ENCODE measurements at regions not wholly inside any gene's neighbourhood (a gene's known extent, or its start where the extent isn't known, plus 50 kb on each side); places are given as distances from the start of the nearest gene placed in this dataset.
A peak's percentile ranks its signal among the peaks of the same experiment; 100 is the strongest.

- H3K4me3 ChIP-seq (ENCODE audit: low read length), result no peak overlapping the region
- peak in 1 of 2 donors; percentile 48 for DNase-seq
- no peaks in the 10 kb centered on the region for H3K9me3 ChIP-seq (ENCODE audit: control insufficient read depth, low read depth, low read length)
- no peaks in the 10 kb centered on the region for H3K36me3 ChIP-seq (ENCODE audit: control insufficient read depth, insufficient read depth, low read length)
- no peak overlapping the region for H3K27ac ChIP-seq (ENCODE audit: low read length)
- peaks cover 2% of the 10 kb centered on the region for H3K4me1 ChIP-seq (ENCODE audit: control insufficient read depth, insufficient read depth, low read length)
- WGBS (ENCODE audit: insufficient coverage, low lambda C conversion rate), result 0% methylated on average over 1 of the region's 9 CpGs
- peaks cover 68% of the 10 kb centered on the region for H3K27me3 ChIP-seq (ENCODE audit: control insufficient read depth, insufficient read depth, low read length)
These were observed 56.0 kb upstream of the BTRC start for GRCh38 chr10:101297901-101298486.

- Histone ChIP-seq H3K9me3 (ENCODE audit: control insufficient read depth, low read depth, low read length) (no peaks in the 10 kb centered on the region), H3K36me3 (ENCODE audit: control insufficient read depth, insufficient read depth, low read length) (no peaks in the 10 kb centered on the region), H3K27me3 (ENCODE audit: control insufficient read depth, insufficient read depth, low read length) (peaks cover 64% of the 10 kb centered on the region), H3K4me1 (ENCODE audit: control insufficient read depth, insufficient read depth, low read length) (no peaks in the 10 kb centered on the region), H3K27ac (ENCODE audit: low read length) (no peak overlapping the region), H3K4me3 (ENCODE audit: low read length) (no peak overlapping the region)
- no peak for DNase-seq
- no CpG with 5 or more reads among the region's 6 CpGs for WGBS (ENCODE audit: insufficient coverage, low lambda C conversion rate)
These were observed 54.8 kb upstream of the BTRC start for GRCh38 chr10:101299211-101299610.

- no peak overlapping the region for H3K27ac ChIP-seq (ENCODE audit: low read length)
- DNase-seq, result no peak
- peaks cover 2% of the 10 kb centered on the region for H3K4me1 ChIP-seq (ENCODE audit: control insufficient read depth, insufficient read depth, low read length)
- no CpG with 5 or more reads among the region's 2 CpGs for WGBS (ENCODE audit: insufficient coverage, low lambda C conversion rate)
- no peak overlapping the region for H3K4me3 ChIP-seq (ENCODE audit: low read length)
- H3K27me3 ChIP-seq (ENCODE audit: control insufficient read depth, insufficient read depth, low read length), result peaks cover 65% of the 10 kb centered on the region
- no peaks in the 10 kb centered on the region for H3K36me3 ChIP-seq (ENCODE audit: control insufficient read depth, insufficient read depth, low read length)
- no peaks in the 10 kb centered on the region for H3K9me3 ChIP-seq (ENCODE audit: control insufficient read depth, low read depth, low read length)
These were observed 52.7 kb upstream of the BTRC start for GRCh38 chr10:101301111-101301731.

DNA sequence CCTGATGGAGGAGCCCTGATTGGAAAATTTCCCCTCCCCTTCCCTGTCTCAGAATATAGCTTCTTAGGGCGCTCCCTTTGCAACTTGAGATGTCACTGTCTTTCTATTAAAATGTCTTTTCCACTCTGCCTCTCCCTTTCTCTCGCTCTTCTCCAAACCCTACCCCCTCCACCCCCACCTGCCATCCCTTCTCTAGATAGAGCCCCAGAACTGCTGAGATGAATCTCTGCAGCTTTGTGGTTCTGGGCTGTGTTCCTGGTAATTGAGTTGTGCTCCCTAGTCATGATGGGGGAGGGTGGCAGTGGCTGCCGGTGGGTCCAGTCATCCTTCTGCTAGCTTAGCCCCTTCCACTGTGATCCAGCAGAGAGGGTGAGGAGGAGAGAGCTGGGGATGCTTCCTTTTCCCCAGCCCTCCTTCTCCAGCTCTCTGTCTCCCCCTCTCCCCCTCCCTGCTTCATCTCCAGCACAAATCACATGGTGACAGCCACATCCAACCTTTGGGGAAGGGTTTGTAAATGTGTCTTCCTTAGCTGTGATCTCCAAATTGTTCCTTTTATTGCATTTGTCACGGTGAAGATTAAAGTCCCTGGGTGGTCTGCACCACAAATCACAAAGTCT, 50.8 kb upstream of the BTRC start:
- Histone ChIP-seq H3K27me3 (ENCODE audit: control insufficient read depth, insufficient read depth, low read length) (peaks cover 64% of the 10 kb centered on the region), H3K36me3 (ENCODE audit: control insufficient read depth, insufficient read depth, low read length) (no peaks in the 10 kb centered on the region), H3K4me3 (ENCODE audit: low read length) (no peak overlapping the region), H3K4me1 (ENCODE audit: control insufficient read depth, insufficient read depth, low read length) (peaks cover 2% of the 10 kb centered on the region), H3K27ac (ENCODE audit: low read length) (no peak overlapping the region), H3K9me3 (ENCODE audit: control insufficient read depth, low read depth, low read length) (no peaks in the 10 kb centered on the region)
- DNase-seq, result no peak
- WGBS (ENCODE audit: insufficient coverage, low lambda C conversion rate), result no CpG with 5 or more reads among the region's 4 CpGs

Measured in large intestine (tissue), 3 donors.